RKO (cell line): ENCODE measurements at regions not wholly inside any gene's neighbourhood (a gene's known extent, or its start where the extent isn't known, plus 50 kb on each side); places are given as distances from the start of the nearest gene placed in this dataset.

ENCODE experiments used
- DNase-seq: peaks from one replicate; pipeline ENCODE4 v3.0.0-alpha.2; 2016; ENCODE audit warnings: low spot score

GRCh38 chr4:154677300-154677699 lies 64.8 kb upstream of the FGG start:
- DNase-seq: no peak

- no peak for DNase-seq
Measured at GRCh38 chr4:154677923-154678322, 65.5 kb upstream of the FGG start.

GRCh38 chr4:154683956-154684681 lies 59.7 kb upstream of the LRAT start:
- no peak for DNase-seq

- peak; percentile 24 for DNase-seq
Measured at GRCh38 chr4:154686838-154687237, 57.0 kb upstream of the LRAT start.

- DNase-seq: no peak
Measured at GRCh38 chr4:154687840-154688239, 56.0 kb upstream of the LRAT start.

- no peak for DNase-seq
Measured at GRCh38 chr4:154691229-154691628, 52.6 kb upstream of the LRAT start.

- DNase-seq: no peak
Measured at GRCh38 chr4:154692304-154692818, 51.4 kb upstream of the LRAT start.
